Suprapubic skin (tissue), 4 donors: ENCODE measurements at regions not wholly inside any gene's neighbourhood (a gene's known extent, or its start where the extent isn't known, plus 50 kb on each side); places are given as distances from the start of the nearest gene placed in this dataset.
"Not testable (repeated sequence)": the region's sequence is repeated elsewhere in the genome, so short reads cannot be mapped to it uniquely, and the experiment has no call there.

Experiments used
- DNase-seq, 2 donors: peaks; one replicate each; pipeline ENCODE4 v3.0.0-alpha.2; 2019; ENCODE audit warnings: low spot score in 2 of 2
- H3K27ac ChIP-seq: fragments of 200-600 bp; sonication (generic); one replicate; pipeline ENCODE4 v1.5.1; 2019
- H3K27me3 ChIP-seq: fragments of 200-600 bp; sonication (generic); one replicate; pipeline ENCODE4 v1.5.1; 2019
- H3K36me3 ChIP-seq: fragments of 200-600 bp; sonication (generic); one replicate; pipeline ENCODE4 v1.5.1; 2019
- H3K4me1 ChIP-seq: fragments of 200-600 bp; sonication (generic); one replicate; pipeline ENCODE4 v1.5.1; 2019
- H3K4me3 ChIP-seq: fragments of 200-600 bp; sonication (generic); one replicate; pipeline ENCODE4 v1.5.1; 2019; ENCODE audit warnings: mild to moderate bottlenecking
- H3K9me3 ChIP-seq: fragments of 200-600 bp; sonication (generic); one replicate; pipeline ENCODE4 v1.5.1; 2019
- CTCF ChIP-seq, 2 donors: fragments of 200-600 bp in 1 of 2; fragments of 450-650 bp in 1 of 2; sonication (generic) in 1 of 2; IDR thresholded peaks; one replicate each; pipeline ENCODE4 v1.5.1; 2016 to 2019; ENCODE audit warnings: antibody characterized with exemption in 2 of 2, mild to moderate bottlenecking in 1 of 2, moderate library complexity in 1 of 2
- EP300 ChIP-seq: sonication (generic); formaldehyde crosslinking; IDR thresholded peaks from one replicate; pipeline ENCODE4 v1.6.1; 2017; ENCODE audit warnings: antibody characterized with exemption
- POLR2A ChIP-seq, 2 donors: fragments of 450-650 bp; IDR thresholded peaks; one replicate each; pipeline ENCODE4 v1.6.1; 2017; ENCODE audit warnings: antibody characterized with exemption in 2 of 2, mild to moderate bottlenecking in 2 of 2, moderate library complexity in 2 of 2
- POLR2AphosphoS5 ChIP-seq, 3 donors: sonication (generic); formaldehyde crosslinking; IDR thresholded peaks; one replicate each; pipeline ENCODE4 v1.6.1; 2017; ENCODE audit warnings: antibody characterized with exemption in 3 of 3
- WGBS: methylation state at CpG from one replicate; pipeline ENCODE4 v1.1.5; 2018; 5-methylcytosine and 5-hydroxymethylcytosine counted together

- no peak for TF ChIP-seq POLR2AphosphoS5 (IDR thresholded peaks at IDR 0.05)
- no peak for TF ChIP-seq CTCF (IDR thresholded peaks at IDR 0.05)
- TF ChIP-seq EP300: no peak
- TF ChIP-seq POLR2A (IDR thresholded peaks at IDR 0.05): no peak
- Histone ChIP-seq H3K27me3 (no peaks in the 10 kb centered on the region), H3K36me3 (no peaks in the 10 kb centered on the region), H3K4me1 (no peaks in the 10 kb centered on the region), H3K27ac (no peak overlapping the region), H3K9me3 (no peaks in the 10 kb centered on the region), H3K4me3 (no peak overlapping the region)
- DNase-seq: no peak
- WGBS: 60% methylated on average over 1 of the region's 1 CpG
Observed at GRCh38 chr4:147284935-147285334, 196.0 kb upstream of the EDNRA start.

GRCh38 chr4:147285751-147286150, 195.1 kb upstream of the EDNRA start:
- no peaks in the 10 kb centered on the region for H3K27me3 ChIP-seq
- H3K4me1 ChIP-seq: no peaks in the 10 kb centered on the region
- no peak overlapping the region for H3K4me3 ChIP-seq
- 73% methylated on average over 4 of the region's 4 CpGs for WGBS
- DNase-seq: no peak
- H3K27ac ChIP-seq: no peak overlapping the region
- no peaks in the 10 kb centered on the region for H3K9me3 ChIP-seq
- TF ChIP-seq CTCF (IDR thresholded peaks at IDR 0.05) (no peak), POLR2AphosphoS5 (IDR thresholded peaks at IDR 0.05) (no peak), POLR2A (IDR thresholded peaks at IDR 0.05) (no peak), EP300 (no peak)
- no peaks in the 10 kb centered on the region for H3K36me3 ChIP-seq

DNA sequence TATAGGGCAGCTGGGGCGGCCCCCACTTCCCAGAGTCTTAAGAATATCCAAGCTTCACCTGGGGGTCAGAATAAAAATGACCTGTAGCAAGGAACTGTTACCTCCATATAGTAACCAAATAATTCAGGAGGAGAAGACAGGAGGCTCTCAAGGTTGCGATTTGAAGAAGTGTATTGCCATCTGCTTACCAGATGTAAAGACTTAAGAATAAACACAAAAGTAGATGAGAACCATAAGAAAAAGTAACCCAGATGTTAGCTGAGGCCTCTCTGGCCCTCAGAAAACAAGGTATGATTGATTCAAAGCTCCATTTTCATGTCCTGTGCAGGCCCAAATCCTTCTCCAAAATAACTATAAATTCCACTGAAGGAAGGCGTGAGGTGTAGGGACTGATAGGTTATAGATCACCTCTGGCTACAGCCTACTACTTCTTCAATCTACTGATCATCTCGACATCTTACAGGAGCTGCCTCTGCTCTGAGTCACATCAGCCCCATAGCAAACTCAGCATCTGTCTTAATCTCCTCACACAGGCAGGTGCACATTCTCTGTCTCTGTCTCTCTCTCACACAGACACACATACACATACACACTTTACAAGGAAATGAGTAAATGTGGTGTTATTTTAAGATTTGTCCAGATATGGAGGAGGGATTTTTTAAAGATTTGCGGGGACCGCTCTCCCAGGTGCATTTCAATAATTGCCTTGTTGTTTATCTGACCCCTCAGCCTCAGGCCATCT, 193.9 kb upstream of the EDNRA start:
- no peaks in the 10 kb centered on the region for H3K36me3 ChIP-seq
- no peaks in the 10 kb centered on the region for H3K9me3 ChIP-seq
- no peaks in the 10 kb centered on the region for H3K4me1 ChIP-seq
- no peak overlapping the region for H3K27ac ChIP-seq
- no peaks in the 10 kb centered on the region for H3K27me3 ChIP-seq
- 82% methylated on average over 6 of the region's 6 CpGs for WGBS
- DNase-seq: no peak
- H3K4me3 ChIP-seq: no peak overlapping the region
- TF ChIP-seq POLR2AphosphoS5 (IDR thresholded peaks at IDR 0.05) (no peak), EP300 (no peak), CTCF (IDR thresholded peaks at IDR 0.05) (no peak), POLR2A (IDR thresholded peaks at IDR 0.05) (no peak)

DNA sequence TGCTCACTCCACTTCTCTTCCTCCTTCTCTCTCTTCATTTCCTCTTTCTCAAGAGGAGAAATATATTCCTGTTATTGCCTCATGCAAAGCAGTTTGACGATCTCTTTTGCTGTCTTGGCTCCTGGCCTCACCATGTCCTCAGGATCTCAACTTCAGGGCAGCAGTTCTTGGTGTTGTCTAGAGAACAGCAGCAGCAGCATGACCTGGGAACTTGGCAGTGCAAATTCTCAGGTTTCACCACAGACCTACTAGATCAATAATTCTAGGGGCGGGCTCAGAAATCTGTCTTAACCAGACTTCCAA, 193.4 kb upstream of the EDNRA start:
- DNase-seq: no peak
- Histone ChIP-seq H3K27me3 (no peaks in the 10 kb centered on the region), H3K4me1 (no peaks in the 10 kb centered on the region), H3K27ac (no peak overlapping the region), H3K9me3 (no peaks in the 10 kb centered on the region), H3K36me3 (no peaks in the 10 kb centered on the region), H3K4me3 (no peak overlapping the region)
- TF ChIP-seq POLR2AphosphoS5 (IDR thresholded peaks at IDR 0.05): no peak
- WGBS: 55% methylated on average over 2 of the region's 2 CpGs

GRCh38 chr4:147288512-147288911, 192.4 kb upstream of the EDNRA start:
- no peak for DNase-seq
- Histone ChIP-seq H3K4me1 (no peaks in the 10 kb centered on the region), H3K9me3 (no peaks in the 10 kb centered on the region), H3K36me3 (no peaks in the 10 kb centered on the region), H3K27me3 (no peaks in the 10 kb centered on the region), H3K4me3 (no peak overlapping the region), H3K27ac (no peak overlapping the region)
- no peak for TF ChIP-seq POLR2A (IDR thresholded peaks at IDR 0.05)
- 95% methylated on average over 1 of the region's 1 CpG for WGBS

GRCh38 chr4:147289181-147289580, 191.7 kb upstream of the EDNRA start:
- H3K9me3 ChIP-seq: no peaks in the 10 kb centered on the region
- DNase-seq: no peak
- no peak overlapping the region for H3K4me3 ChIP-seq
- 97% methylated on average over 5 of the region's 5 CpGs for WGBS
- no peaks in the 10 kb centered on the region for H3K4me1 ChIP-seq
- H3K27me3 ChIP-seq: no peaks in the 10 kb centered on the region
- H3K36me3 ChIP-seq: no peaks in the 10 kb centered on the region
- no peak for TF ChIP-seq POLR2A (IDR thresholded peaks at IDR 0.05)
- TF ChIP-seq CTCF (IDR thresholded peaks at IDR 0.05): no peak
- TF ChIP-seq POLR2AphosphoS5 (IDR thresholded peaks at IDR 0.05): no peak
- TF ChIP-seq EP300: no peak
- no peak overlapping the region for H3K27ac ChIP-seq

- DNase-seq, H3K4me1 ChIP-seq, H3K9me3 ChIP-seq, H3K4me3 ChIP-seq, H3K36me3 ChIP-seq, H3K27ac ChIP-seq, H3K27me3 ChIP-seq: not testable (repeated sequence)
- WGBS: 54% methylated on average over 8 of the region's 10 CpGs
Observed at GRCh38 chr4:147292604-147293313, 188.1 kb upstream of the EDNRA start.

DNA sequence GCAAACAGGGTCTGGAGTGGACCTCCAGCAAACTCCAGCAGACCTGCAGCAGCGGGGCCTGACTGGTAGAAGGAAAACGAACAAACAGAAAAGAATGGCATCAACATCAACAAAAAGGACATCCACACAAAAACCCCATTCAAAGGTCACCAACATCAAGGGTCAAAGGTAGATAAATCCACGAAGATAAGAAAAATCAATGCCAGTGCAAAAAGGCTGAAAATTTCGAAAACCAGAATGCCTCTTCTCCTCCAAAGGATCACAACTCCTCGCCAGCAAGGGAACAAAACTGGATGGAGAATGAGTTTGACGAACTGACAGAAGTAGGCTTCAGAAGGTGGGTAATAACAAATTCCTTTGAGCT, 187.6 kb upstream of the EDNRA start:
- not testable (repeated sequence) for H3K36me3 ChIP-seq, H3K9me3 ChIP-seq, H3K4me3 ChIP-seq, H3K27me3 ChIP-seq, DNase-seq, H3K27ac ChIP-seq, H3K4me1 ChIP-seq
- WGBS: 82% methylated on average over 6 of the region's 6 CpGs
